PC-9 (cell line): ENCODE measurements at regions not wholly inside any gene's neighbourhood (a gene's known extent, or its start where the extent isn't known, plus 50 kb on each side); places are given as distances from the start of the nearest gene placed in this dataset.

Experiments used
- CTCF ChIP-seq: fragments of 200-600 bp; sonication (generic); conservative IDR thresholded peaks from 2 replicates; pipeline ENCODE4 v1.6.1; 2017; ENCODE audit warnings: mixed run types, antibody characterized with exemption, mild to moderate bottlenecking, moderate library complexity
- EZH2 ChIP-seq: fragments of 200-600 bp; sonication (generic); IDR thresholded peaks from 2 replicates; pipeline ENCODE4 v1.8.0; 2017; ENCODE audit warnings: antibody characterized with exemption, low read depth

DNA sequence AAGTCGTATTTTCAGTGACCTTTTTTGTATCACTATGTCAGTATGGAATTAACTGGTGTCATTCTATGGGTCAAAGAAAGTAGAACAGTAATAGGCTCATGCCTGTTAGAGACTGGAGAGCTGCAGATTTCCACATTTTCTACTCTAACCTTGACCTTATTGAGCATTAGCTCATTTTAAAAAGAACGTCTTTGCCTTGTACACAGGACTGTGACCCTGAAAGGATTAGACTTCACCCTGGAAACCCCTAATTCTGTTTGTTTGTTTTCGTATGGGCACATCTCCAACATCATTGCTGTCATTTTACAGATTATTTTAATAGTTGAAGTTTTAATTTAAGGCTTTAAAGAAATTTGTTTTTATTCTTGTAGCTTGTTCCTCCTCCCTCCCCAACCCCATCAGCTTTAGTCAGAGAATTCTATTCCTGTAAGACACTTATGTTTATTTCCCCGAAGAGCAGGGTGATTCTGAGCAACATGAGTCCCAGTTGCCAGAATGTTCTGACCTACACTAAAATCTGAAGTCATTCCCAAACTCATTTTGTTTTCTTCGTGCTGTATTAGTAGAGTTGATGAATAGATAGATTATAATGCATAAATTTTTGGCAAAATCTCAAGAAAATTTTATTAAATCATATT lies 451.3 kb downstream of the FOXG1 start:
- TF ChIP-seq CTCF, result no peak
- no peak for TF ChIP-seq EZH2
